Breast epithelium (tissue), 4 donors: ENCODE measurements at regions not wholly inside any gene's neighbourhood (a gene's known extent, or its start where the extent isn't known, plus 50 kb on each side); places are given as distances from the start of the nearest gene placed in this dataset.

ENCODE experiments used
- DNase-seq, 2 donors: peaks; one replicate each; pipeline ENCODE4 v3.0.0-alpha.2; 2019; ENCODE audit warnings: low spot score in 2 of 2
- H3K27ac ChIP-seq, 2 donors: fragments of 200-600 bp; sonication (generic) in 1 of 2; one replicate each; pipeline ENCODE4 v1.5.1; 2016 to 2019; ENCODE audit warnings: mild to moderate bottlenecking in 1 of 2
- H3K27me3 ChIP-seq, 2 donors: fragments of 200-600 bp; sonication (generic) in 1 of 2; one replicate each; pipeline versions ENCODE4 v1.5.1 to v1.6.0; 2017 to 2019; ENCODE audit warnings: control low read depth in 1 of 2, mild to moderate bottlenecking in 1 of 2
- H3K36me3 ChIP-seq: fragments of 200-600 bp; one replicate; pipeline ENCODE4 v1.5.1; 2019
- H3K4me1 ChIP-seq, 2 donors: fragments of 200-600 bp; sonication (generic); one replicate each; pipeline ENCODE4 v1.5.1; 2016 to 2019; ENCODE audit warnings: control low read depth in 1 of 2
- H3K4me3 ChIP-seq, 3 donors: fragments of 200-600 bp; sonication (generic); 1 replicate in 2 of 3; 2 replicates in 1 of 3; pipeline ENCODE4 v1.5.1; 2016 to 2019; ENCODE audit warnings: mild to moderate bottlenecking in 3 of 3, moderate library complexity in 2 of 3
- H3K9me3 ChIP-seq, 2 donors: fragments of 200-600 bp; sonication (generic) in 1 of 2; one replicate each; pipeline ENCODE4 v1.5.1; 2016 to 2019; ENCODE audit warnings: control low read depth in 1 of 2
- POLR2A ChIP-seq: fragments of 450-650 bp; IDR thresholded peaks from one replicate; pipeline ENCODE4 v1.6.1; 2016; ENCODE audit warnings: antibody characterized with exemption, mild to moderate bottlenecking, moderate library complexity
- POLR2AphosphoS5 ChIP-seq, 3 donors: sonication (generic); formaldehyde crosslinking; IDR thresholded peaks; one replicate each; pipeline ENCODE4 v1.6.1; 2017; ENCODE audit warnings: antibody characterized with exemption in 3 of 3
- intact Hi-C: fragments of 100-400 bp; cut with DNase I; formaldehyde crosslinking; loops from one replicate; pipeline ENCODE4 v1.15.1; 2023; ENCODE audit warnings: low total_unique reads
- TF ChIP-seq, protein P1 (sequence below), 3 donors: fragments of 450-650 bp; IDR thresholded peaks; one replicate each; pipeline ENCODE4 v1.5.1; 2016 to 2017; ENCODE audit warnings: antibody characterized with exemption in 3 of 3, mild to moderate bottlenecking in 3 of 3, moderate library complexity in 3 of 3

DNA sequence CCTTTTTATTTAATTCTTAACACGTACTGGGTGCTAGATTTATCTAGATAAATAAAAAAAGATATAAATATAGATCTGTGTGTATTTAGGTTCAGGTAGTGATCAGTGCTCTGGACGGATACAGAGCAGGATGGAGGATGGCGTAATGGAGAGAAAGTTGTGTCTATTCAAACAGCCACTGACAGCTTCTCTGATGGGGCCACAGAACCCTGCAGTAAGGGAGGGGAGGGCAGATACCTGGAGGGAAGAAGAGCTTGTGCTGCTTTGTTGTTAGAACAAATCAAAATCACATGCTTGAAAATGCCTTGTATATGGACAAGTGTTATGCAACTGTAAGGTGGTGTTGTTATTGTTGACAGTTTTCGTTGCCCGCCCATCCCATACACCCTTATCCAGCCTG is 170.2 kb downstream of the UTP18 start:
- no peaks in the 10 kb centered on the region for H3K9me3 ChIP-seq
- H3K4me3 ChIP-seq, result no peak overlapping the region
- intact Hi-C loops, result no loop called here
- no peaks in the 10 kb centered on the region for H3K27me3 ChIP-seq
- no peak for TF ChIP-seq POLR2AphosphoS5 (IDR thresholded peaks at IDR 0.05)
- TF ChIP-seq, protein P1, sequence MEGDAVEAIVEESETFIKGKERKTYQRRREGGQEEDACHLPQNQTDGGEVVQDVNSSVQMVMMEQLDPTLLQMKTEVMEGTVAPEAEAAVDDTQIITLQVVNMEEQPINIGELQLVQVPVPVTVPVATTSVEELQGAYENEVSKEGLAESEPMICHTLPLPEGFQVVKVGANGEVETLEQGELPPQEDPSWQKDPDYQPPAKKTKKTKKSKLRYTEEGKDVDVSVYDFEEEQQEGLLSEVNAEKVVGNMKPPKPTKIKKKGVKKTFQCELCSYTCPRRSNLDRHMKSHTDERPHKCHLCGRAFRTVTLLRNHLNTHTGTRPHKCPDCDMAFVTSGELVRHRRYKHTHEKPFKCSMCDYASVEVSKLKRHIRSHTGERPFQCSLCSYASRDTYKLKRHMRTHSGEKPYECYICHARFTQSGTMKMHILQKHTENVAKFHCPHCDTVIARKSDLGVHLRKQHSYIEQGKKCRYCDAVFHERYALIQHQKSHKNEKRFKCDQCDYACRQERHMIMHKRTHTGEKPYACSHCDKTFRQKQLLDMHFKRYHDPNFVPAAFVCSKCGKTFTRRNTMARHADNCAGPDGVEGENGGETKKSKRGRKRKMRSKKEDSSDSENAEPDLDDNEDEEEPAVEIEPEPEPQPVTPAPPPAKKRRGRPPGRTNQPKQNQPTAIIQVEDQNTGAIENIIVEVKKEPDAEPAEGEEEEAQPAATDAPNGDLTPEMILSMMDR (IDR thresholded peaks at IDR 0.05), result no peak
- TF ChIP-seq POLR2A, result no peak
- H3K36me3 ChIP-seq, result no peaks in the 10 kb centered on the region
- H3K27ac ChIP-seq, result no peak overlapping the region
- DNase-seq, result no peak
- H3K4me1 ChIP-seq, result no peaks in the 10 kb centered on the region

DNA sequence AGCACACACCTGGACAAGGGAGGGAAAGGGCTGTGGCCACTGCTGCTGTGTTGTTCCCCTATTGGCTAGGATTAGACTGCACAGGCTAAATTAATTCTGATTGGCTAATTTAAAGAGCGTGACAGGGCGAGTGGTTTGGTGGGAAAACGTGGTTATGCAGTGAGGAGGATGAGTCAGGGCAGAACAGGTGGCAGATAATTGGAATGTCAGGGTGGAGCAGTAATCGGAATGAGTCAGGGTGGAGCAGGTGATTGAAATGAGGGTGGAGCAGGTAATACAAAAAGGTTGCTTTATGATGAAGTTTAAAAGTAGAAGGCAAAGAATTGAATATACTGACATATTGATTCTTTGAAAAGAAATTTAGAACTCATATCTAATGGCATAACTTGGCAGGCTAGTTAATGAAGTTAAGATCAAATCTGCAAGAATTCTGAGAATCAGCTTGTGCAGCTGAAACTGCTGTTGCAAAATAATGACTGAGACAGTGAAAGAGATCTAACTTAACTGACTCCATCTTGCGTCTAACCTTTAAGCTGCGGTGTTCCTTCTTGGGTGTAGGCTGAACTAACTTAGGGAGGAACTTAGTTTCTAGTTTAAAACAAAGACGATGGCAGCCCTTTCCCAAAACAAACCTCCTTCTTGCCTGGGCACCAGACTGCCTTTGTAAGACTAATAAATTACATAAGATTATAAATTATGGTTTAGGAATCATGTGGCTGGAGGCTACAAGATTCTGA is 174.3 kb downstream of the UTP18 start:
- intact Hi-C loops, result no loop called here
- DNase-seq, result no peak
- Histone ChIP-seq H3K27me3 (no peaks in the 10 kb centered on the region), H3K9me3 (no peaks in the 10 kb centered on the region), H3K27ac (no peak overlapping the region), H3K4me1 (no peaks in the 10 kb centered on the region), H3K36me3 (no peaks in the 10 kb centered on the region), H3K4me3 (no peak overlapping the region)
- TF ChIP-seq POLR2A, result no peak
- TF ChIP-seq, protein P1 (IDR thresholded peaks at IDR 0.05), result no peak
- TF ChIP-seq POLR2AphosphoS5 (IDR thresholded peaks at IDR 0.05), result no peak

DNA sequence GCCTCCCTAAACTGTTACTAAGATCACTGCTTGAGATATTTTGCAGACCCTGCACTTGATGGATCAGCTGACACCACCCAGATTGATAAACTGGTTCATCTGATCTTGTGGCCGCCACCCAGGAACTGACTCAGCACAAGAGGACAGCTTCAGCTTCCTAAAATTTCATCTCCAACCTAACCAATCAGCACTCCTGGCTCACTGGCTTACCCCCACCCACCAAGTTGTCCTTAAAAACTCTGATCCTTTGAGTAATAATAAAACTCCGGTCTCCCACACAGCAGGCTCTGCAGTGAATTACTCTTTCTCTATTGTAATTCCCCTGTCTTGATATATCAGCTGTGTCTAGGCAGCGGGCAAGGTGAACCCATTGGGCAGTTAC is 174.8 kb downstream of the UTP18 start:
- no peak overlapping the region for H3K27ac ChIP-seq
- no peak overlapping the region for H3K4me3 ChIP-seq
- intact Hi-C loops, result no loop called here
- H3K9me3 ChIP-seq, result no peaks in the 10 kb centered on the region
- H3K4me1 ChIP-seq, result no peaks in the 10 kb centered on the region
- no peaks in the 10 kb centered on the region for H3K36me3 ChIP-seq
- TF ChIP-seq POLR2AphosphoS5 (IDR thresholded peaks at IDR 0.05), result no peak
- TF ChIP-seq POLR2A, result no peak
- TF ChIP-seq, protein P1 (IDR thresholded peaks at IDR 0.05), result no peak
- DNase-seq, result no peak
- no peaks in the 10 kb centered on the region for H3K27me3 ChIP-seq

DNA sequence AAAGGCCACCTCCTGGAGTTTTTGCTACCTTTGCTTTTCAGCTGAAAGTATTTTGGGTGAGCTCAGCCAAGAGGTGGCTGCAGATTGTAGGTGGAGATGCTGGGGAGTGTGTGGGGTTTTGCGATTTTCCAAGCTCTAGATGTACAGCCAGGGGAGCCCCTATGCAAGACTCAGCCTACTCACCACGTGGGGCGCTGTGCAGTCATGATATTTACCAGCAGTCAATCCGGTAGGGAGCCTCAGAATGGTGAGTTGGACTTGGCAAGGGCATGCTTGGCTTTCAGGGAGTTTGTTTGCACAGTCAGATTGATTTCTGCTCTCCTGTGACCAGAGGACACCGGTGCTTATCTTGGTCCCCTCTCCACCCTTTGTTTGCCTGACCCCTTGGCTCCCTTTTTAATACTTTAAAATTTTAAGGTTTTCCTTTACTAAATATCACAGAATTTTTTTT is 175.3 kb downstream of the UTP18 start:
- intact Hi-C loops, result no loop called here
- H3K9me3 ChIP-seq, result no peaks in the 10 kb centered on the region
- peak in 1 of 2 donors; percentile 58 for DNase-seq
- no peaks in the 10 kb centered on the region for H3K4me1 ChIP-seq
- TF ChIP-seq, protein P1 (IDR thresholded peaks at IDR 0.05), result peak in 1 of 3 donors; percentile 20
- no peak for TF ChIP-seq POLR2A
- no peak for TF ChIP-seq POLR2AphosphoS5 (IDR thresholded peaks at IDR 0.05)
- no peak overlapping the region for H3K27ac ChIP-seq
- H3K36me3 ChIP-seq, result no peaks in the 10 kb centered on the region
- no peaks in the 10 kb centered on the region for H3K27me3 ChIP-seq
- H3K4me3 ChIP-seq, result no peak overlapping the region

DNA sequence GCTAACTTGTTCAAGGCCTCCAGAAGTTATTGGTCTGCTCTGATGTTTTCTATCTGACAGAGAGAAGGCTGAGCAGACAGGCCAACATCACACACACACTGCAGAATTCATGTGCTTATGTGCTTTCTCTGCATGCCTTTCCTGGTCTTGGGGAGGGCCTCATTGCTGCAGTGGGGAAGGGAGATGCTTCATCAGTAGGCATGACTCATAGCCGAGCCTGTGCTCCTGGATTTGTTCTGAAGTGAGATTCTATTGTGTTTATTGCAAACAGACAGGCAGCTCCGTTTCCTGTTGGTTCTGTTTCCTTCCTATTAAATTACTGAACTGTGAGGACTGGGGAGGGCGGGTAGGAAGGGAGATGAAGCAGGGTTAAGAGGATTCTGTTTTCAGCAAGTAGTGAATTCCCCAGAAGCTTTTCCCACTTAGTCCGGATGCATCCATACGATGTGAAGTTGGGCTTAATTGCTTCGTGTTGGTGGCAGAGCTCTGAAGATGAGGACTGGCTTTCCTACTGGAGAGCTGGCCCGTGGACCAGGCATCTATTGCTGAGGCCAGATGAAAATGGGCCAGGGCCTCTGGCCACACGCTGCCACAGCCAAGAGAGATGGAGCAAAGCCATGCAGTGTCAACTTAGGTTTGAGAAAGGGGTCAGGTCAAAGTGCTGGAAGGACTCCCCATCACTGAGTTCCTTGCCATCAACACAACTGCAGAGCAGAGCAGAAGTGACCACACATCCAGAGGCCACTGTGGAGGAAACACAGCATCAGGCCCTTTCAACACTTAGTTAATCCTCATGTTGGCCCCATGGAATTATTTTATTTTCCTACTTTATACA is 179.3 kb downstream of the UTP18 start:
- DNase-seq, result no peak
- Histone ChIP-seq H3K27me3 (no peaks in the 10 kb centered on the region), H3K9me3 (no peaks in the 10 kb centered on the region), H3K27ac (no peak overlapping the region), H3K36me3 (no peaks in the 10 kb centered on the region), H3K4me3 (no peak overlapping the region), H3K4me1 (no peaks in the 10 kb centered on the region)
- TF ChIP-seq POLR2AphosphoS5 (IDR thresholded peaks at IDR 0.05), result no peak
- no peak for TF ChIP-seq POLR2A
- TF ChIP-seq, protein P1 (IDR thresholded peaks at IDR 0.05), result no peak
- intact Hi-C loops, result no loop called here
